Body of pancreas (tissue), 4 donors: ENCODE measurements at regions not wholly inside any gene's neighbourhood (a gene's known extent, or its start where the extent isn't known, plus 50 kb on each side); places are given as distances from the start of the nearest gene placed in this dataset.

ENCODE experiments used
- POLR2A ChIP-seq, 3 donors: fragments of 450-650 bp; IDR thresholded peaks; one replicate each; pipeline ENCODE4 v1.6.1; 2016; ENCODE audit warnings: antibody characterized with exemption in 3 of 3, mild to moderate bottlenecking in 2 of 3
- TF ChIP-seq, protein P1 (sequence below), 7 experiments: fragments of 450-650 bp in 4 of 7; fragments of 200-600 bp in 3 of 7; sonication (generic) in 3 of 7; IDR thresholded peaks; one replicate each; pipeline ENCODE4 v1.5.1; 2016 to 2019; ENCODE audit warnings: antibody characterized with exemption in 7 of 7

DNA sequence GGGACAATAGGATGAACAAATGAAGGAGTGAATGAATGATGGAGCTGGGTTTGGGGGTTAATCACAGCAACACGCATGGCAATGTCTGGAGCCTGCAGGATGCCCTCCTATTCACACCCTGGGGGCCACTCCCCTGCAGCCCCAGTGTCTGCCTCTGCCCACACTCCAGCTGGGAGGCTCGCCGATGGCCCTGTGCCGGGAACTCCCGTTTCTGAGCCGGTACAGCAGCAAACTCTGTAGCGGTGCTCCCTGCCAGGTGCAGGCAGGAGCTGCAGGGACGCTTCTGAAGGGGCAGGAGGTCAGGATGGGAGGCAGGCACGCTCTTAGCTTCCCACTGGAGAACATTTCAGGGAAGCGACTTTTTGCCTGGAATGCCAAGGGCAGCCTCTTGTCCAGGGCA, 55.4 kb upstream of the NCOR2 start:
- TF ChIP-seq, protein P1, sequence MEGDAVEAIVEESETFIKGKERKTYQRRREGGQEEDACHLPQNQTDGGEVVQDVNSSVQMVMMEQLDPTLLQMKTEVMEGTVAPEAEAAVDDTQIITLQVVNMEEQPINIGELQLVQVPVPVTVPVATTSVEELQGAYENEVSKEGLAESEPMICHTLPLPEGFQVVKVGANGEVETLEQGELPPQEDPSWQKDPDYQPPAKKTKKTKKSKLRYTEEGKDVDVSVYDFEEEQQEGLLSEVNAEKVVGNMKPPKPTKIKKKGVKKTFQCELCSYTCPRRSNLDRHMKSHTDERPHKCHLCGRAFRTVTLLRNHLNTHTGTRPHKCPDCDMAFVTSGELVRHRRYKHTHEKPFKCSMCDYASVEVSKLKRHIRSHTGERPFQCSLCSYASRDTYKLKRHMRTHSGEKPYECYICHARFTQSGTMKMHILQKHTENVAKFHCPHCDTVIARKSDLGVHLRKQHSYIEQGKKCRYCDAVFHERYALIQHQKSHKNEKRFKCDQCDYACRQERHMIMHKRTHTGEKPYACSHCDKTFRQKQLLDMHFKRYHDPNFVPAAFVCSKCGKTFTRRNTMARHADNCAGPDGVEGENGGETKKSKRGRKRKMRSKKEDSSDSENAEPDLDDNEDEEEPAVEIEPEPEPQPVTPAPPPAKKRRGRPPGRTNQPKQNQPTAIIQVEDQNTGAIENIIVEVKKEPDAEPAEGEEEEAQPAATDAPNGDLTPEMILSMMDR (IDR thresholded peaks at IDR 0.05): no peak
- TF ChIP-seq POLR2A (IDR thresholded peaks at IDR 0.05): no peak
